Choroid plexus epithelial cell (primary cell): ENCODE measurements at regions not wholly inside any gene's neighbourhood (a gene's known extent, or its start where the extent isn't known, plus 50 kb on each side); places are given as distances from the start of the nearest gene placed in this dataset.

Experiments used
- DNase-seq: peaks from one replicate; pipeline ENCODE4 v3.0.0-alpha.2; 2010; ENCODE audit warnings: low read depth
- H3K4me3 ChIP-seq: 2 replicates; pipeline ENCODE4 v1.5.1; 2011; ENCODE audit warnings: low read depth, mild to moderate bottlenecking, control low read depth, low read length, moderate library complexity
- CTCF ChIP-seq: conservative IDR thresholded peaks from 2 replicates; pipeline ENCODE4 v1.5.1; 2011; ENCODE audit warnings: low read depth, mild to moderate bottlenecking, control low read depth, inconsistent platforms, low read length, moderate library complexity

- H3K4me3 ChIP-seq, result no peak overlapping the region
- TF ChIP-seq CTCF, result no peak
Measured at GRCh38 chr11:95693298-95693697, 96.3 kb downstream of the FAM76B start.

GRCh38 chr11:95692526-95693260, 96.9 kb downstream of the FAM76B start:
- TF ChIP-seq CTCF, result no peak
- no peak overlapping the region for H3K4me3 ChIP-seq
- peak; percentile 58 for DNase-seq

More at GRCh38 chr11:95693298-95693697, 96.3 kb downstream of the FAM76B start:
- DNase-seq, result no peak

- no peak for TF ChIP-seq CTCF
- DNase-seq, result no peak
- no peak overlapping the region for H3K4me3 ChIP-seq
Measured at GRCh38 chr11:95690100-95690499, 99.5 kb downstream of the FAM76B start.

GRCh38 chr11:95688501-95689222, 100.9 kb downstream of the FAM76B start:
- no peak for DNase-seq
- no peak for TF ChIP-seq CTCF
- no peak overlapping the region for H3K4me3 ChIP-seq

- TF ChIP-seq CTCF, result no peak
- DNase-seq, result no peak
- H3K4me3 ChIP-seq, result no peak overlapping the region
Measured at GRCh38 chr11:95688015-95688414, 101.6 kb downstream of the FAM76B start.

- no peak overlapping the region for H3K4me3 ChIP-seq
- no peak for TF ChIP-seq CTCF
- DNase-seq, result no peak
Measured at GRCh38 chr11:95686265-95686664, 103.3 kb downstream of the FAM76B start.
